GM12878 (cell line): ENCODE measurements at regions not wholly inside any gene's neighbourhood (a gene's known extent, or its start where the extent isn't known, plus 50 kb on each side); places are given as distances from the start of the nearest gene placed in this dataset.

Source experiments
- ATAC-seq: fragments of 200-7000 bp; cut with Tn5 transposase; 3 replicates; pipeline ENCODE4 v1.9.1; 2020; ENCODE audit warnings: mild to moderate bottlenecking, moderate library complexity
- BruUV-seq: library from RNA; stranded (reverse); fragments of 400-500 nt; replicated peaks from 2 replicates; lab custom pipeline; 2021; lab: Mats Ljungman, UMichigan
- CTCF ChIA-PET: fragments of 300-600 bp; sonication (Branson Sonifier 250); formaldehyde crosslinking; extraction: SDS; loops from one replicate; lab custom pipeline; 2021; ENCODE audit warnings: inconsistent platforms; lab: Yijun Ruan, JAX
- POLR2A ChIA-PET: fragments of 350-600 bp; formaldehyde crosslinking; extraction: SDS; loops from one replicate; lab custom pipeline; 2021; ENCODE audit warnings: inconsistent platforms; lab: Charles Lee
- RAD21 ChIA-PET: fragments of 300-600 bp; sonication (Branson Sonifier 250); formaldehyde crosslinking; loops from one replicate; lab custom pipeline; 2023; ENCODE audit warnings: antibody characterized with exemption; ENCODE audit not compliant: unreplicated experiment; lab: Charles Lee
- SMC1A ChIA-PET: fragments of 300-600 bp; sonication (Branson Sonifier 250); formaldehyde crosslinking; loops from one replicate; lab custom pipeline; 2023; ENCODE audit not compliant: unreplicated experiment, uncharacterized antibody; lab: Charles Lee
- DNase-seq: peaks from one replicate; pipeline ENCODE4 v3.0.0-alpha.2; 2011; ENCODE audit warnings: low read depth, low spot score
- FAIRE-seq: peaks from 3 replicates; lab custom pipeline; 2011; peaks lifted over from hg19 to GRCh38; lab: Jason Lieb, UNC
- H2AFZ ChIP-seq: 2 replicates; pipeline ENCODE4 v1.6.0; 2011; ENCODE audit warnings: low read depth, low read length, control low read depth; ENCODE audit not compliant: control insufficient read depth
- H3K27ac ChIP-seq: 2 replicates; pipeline ENCODE4 v1.5.1; 2011; ENCODE audit warnings: control low read depth; ENCODE audit not compliant: control insufficient read depth, insufficient read depth
- H3K27me3 ChIP-seq, 2 experiments: replicated peaks in 1 of 2; 2 replicates each; pipeline versions ENCODE4 v1.6.0 to v1.6.1; 2011; ENCODE audit warnings: low read length in 1 of 2; ENCODE audit not compliant: control insufficient read depth in 2 of 2, insufficient read depth in 2 of 2
- H3K36me3 ChIP-seq, 2 experiments: 2 replicates each; pipeline ENCODE4 v1.5.1; 2011; ENCODE audit warnings: low read length in 1 of 2; ENCODE audit not compliant: control insufficient read depth in 2 of 2, insufficient read depth in 2 of 2
- H3K4me1 ChIP-seq: 2 replicates; pipeline ENCODE4 v1.6.1; 2011; ENCODE audit warnings: mild to moderate bottlenecking, low read length, moderate library complexity, mixed read lengths; ENCODE audit not compliant: control insufficient read depth, insufficient read depth
- H3K4me2 ChIP-seq: 2 replicates; pipeline ENCODE4 v1.6.0; 2011; ENCODE audit warnings: control low read depth; ENCODE audit not compliant: control insufficient read depth, insufficient read depth
- H3K4me3 ChIP-seq: fragments of 200-600 bp; sonication (generic); 2 replicates; pipeline ENCODE4 v1.5.1; 2016
- H3K79me2 ChIP-seq: 2 replicates; pipeline ENCODE4 v1.6.0; 2011; ENCODE audit warnings: low read length; ENCODE audit not compliant: control insufficient read depth, insufficient read depth
- H3K9ac ChIP-seq: 2 replicates; pipeline ENCODE4 v1.8.0; 2011; ENCODE audit warnings: low read length, control low read depth, mixed read lengths; ENCODE audit not compliant: control insufficient read depth, insufficient read depth
- H3K9me3 ChIP-seq: replicated peaks from 3 replicates; pipeline ENCODE4 v1.5.1; 2011; ENCODE audit warnings: mild to moderate bottlenecking, low read length; ENCODE audit not compliant: control insufficient read depth, insufficient read depth
- H4K20me1 ChIP-seq: 2 replicates; pipeline ENCODE4 v1.6.0; 2011; ENCODE audit not compliant: control insufficient read depth, insufficient read depth
- DPF2 ChIP-seq: fragments of 450-650 bp; IDR thresholded peaks from 2 replicates; pipeline ENCODE4 v1.6.1; 2017; ENCODE audit warnings: mild to moderate bottlenecking
- EP300 ChIP-seq, 2 experiments: fragments of 150-350 bp in 1 of 2; IDR thresholded peaks; 2 replicates each; pipeline ENCODE4 v1.6.1; 2011 to 2012; ENCODE audit warnings: low read depth in 2 of 2, low read length in 2 of 2, borderline replicate concordance in 1 of 2, improper control_type of control experiment in 1 of 2, inconsistent platforms in 1 of 2; ENCODE audit not compliant: control insufficient read depth in 1 of 2
- ESRRA ChIP-seq: IDR thresholded peaks from 2 replicates; pipeline ENCODE4 v1.6.1; 2012; ENCODE audit warnings: mild to moderate bottlenecking, low read length, improper control_type of control experiment
- FOS ChIP-seq: IDR thresholded peaks from 3 replicates; pipeline ENCODE4 v1.6.1; 2011; ENCODE audit warnings: borderline replicate concordance; ENCODE audit not compliant: insufficient read length; ENCODE audit errors: extremely low read depth
- HDAC6 ChIP-seq: fragments of 200-600 bp; sonication (generic); IDR thresholded peaks from one replicate; pipeline ENCODE4 v1.8.0; 2017; ENCODE audit warnings: antibody characterized with exemption; ENCODE audit not compliant: unreplicated experiment
- KAT2A ChIP-seq: conservative IDR thresholded peaks from 2 replicates; pipeline ENCODE4 v1.6.1; 2011; ENCODE audit warnings: low read depth, low read length; ENCODE audit not compliant: control insufficient read depth
- KLF5 ChIP-seq: fragments of 450-650 bp; IDR thresholded peaks from 2 replicates; pipeline ENCODE4 v1.6.1; 2014; ENCODE audit warnings: mild to moderate bottlenecking; ENCODE audit not compliant: partially characterized antibody
- MEF2A ChIP-seq: IDR thresholded peaks from 2 replicates; pipeline ENCODE4 v1.6.1; 2011; ENCODE audit warnings: low read depth, mild to moderate bottlenecking, low read length, moderate library complexity; ENCODE audit not compliant: insufficient read depth
- MYB ChIP-seq: fragments of 150-350 bp; IDR thresholded peaks from 2 replicates; pipeline ENCODE4 v1.6.1; 2014; ENCODE audit warnings: mild to moderate bottlenecking, low read depth, low read length, borderline replicate concordance
- NFYA ChIP-seq: IDR thresholded peaks from 2 replicates; pipeline ENCODE4 v1.6.1; 2011; ENCODE audit warnings: low read depth, mild to moderate bottlenecking, low read length, improper control_type of control experiment, borderline replicate concordance
- NR2C1 ChIP-seq: fragments of 450-650 bp; IDR thresholded peaks from 2 replicates; pipeline ENCODE4 v1.6.1; 2017; ENCODE audit warnings: antibody characterized with exemption, mild to moderate bottlenecking, moderate library complexity
- RB1 ChIP-seq: fragments of 450-650 bp; formaldehyde crosslinking; IDR thresholded peaks from 2 replicates; pipeline ENCODE4 v1.6.1; 2017; ENCODE audit warnings: mild to moderate bottlenecking, borderline replicate concordance
- SPI1 ChIP-seq: IDR thresholded peaks from 2 replicates; pipeline ENCODE4 v1.6.1; 2011; ENCODE audit warnings: low read depth, mild to moderate bottlenecking, low read length, moderate library complexity, borderline replicate concordance; ENCODE audit not compliant: insufficient read depth
- ZNF384 ChIP-seq: IDR thresholded peaks from 2 replicates; pipeline ENCODE4 v1.6.1; 2012; ENCODE audit warnings: low read depth, mild to moderate bottlenecking, low read length, improper control_type of control experiment, borderline replicate concordance
- ZSCAN29 ChIP-seq: fragments of 450-650 bp; IDR thresholded peaks from 2 replicates; pipeline ENCODE4 v1.6.1; 2017; ENCODE audit warnings: mild to moderate bottlenecking, moderate library complexity
- WGBS: methylation state at CpG from one replicate; pipeline ENCODE4 v1.1.6; 2016; ENCODE audit warnings: low lambda C conversion rate; ENCODE audit not compliant: insufficient replicate concordance, insufficient coverage; ENCODE audit errors: missing lambda C conversion rate; 5-methylcytosine and 5-hydroxymethylcytosine counted together
- in situ Hi-C: fragments of 300-500 bp; cut with MboI; formaldehyde crosslinking; loops from 9 replicates; pipeline ENCODE4 v1.14.3; 2018; ENCODE audit warnings: mixed read lengths
- intact Hi-C: fragments of 100-400 bp; cut with micrococcal nuclease; formaldehyde crosslinking; loops from one replicate; pipeline ENCODE4 v1.14.2; 2022; ENCODE audit not compliant: unreplicated experiment

DNA sequence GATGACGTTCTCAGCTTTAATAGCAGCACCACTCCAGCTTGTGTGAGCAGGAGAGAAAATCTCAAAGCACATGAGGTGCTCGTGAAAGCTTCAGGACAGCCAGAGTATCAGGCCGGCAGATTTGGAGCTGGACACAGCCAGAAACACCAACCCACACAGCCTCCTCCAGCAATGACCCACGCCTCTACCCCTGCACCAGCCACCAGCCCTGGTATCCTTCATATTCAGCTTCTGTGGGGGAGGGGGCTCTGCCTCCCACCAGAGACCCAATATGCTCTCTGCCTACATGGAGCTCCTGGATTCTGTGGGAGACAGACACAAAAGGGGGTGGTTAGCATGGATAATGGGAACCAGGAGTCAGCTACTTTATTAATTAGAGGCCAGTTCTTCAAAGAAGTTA lies 133.6 kb upstream of the FMN2 start:
- ChIA-PET CTCF (no interaction called here), RAD21 (no interaction called here), SMC1A (interaction anchor here (0.6 kb wide), 1 partner anchor 20 kb away, joined by 3 read pairs; no protein-coding TSS in a partner anchor), POLR2A (no interaction called here)
- in situ Hi-C loops (no loop called here), intact Hi-C loops (no loop called here)
- 14% methylated on average over 4 of the region's 4 CpGs for WGBS
- Histone ChIP-seq H3K9me3 (no peaks in the 10 kb centered on the region), H3K27ac (no peak overlapping the region), H2AFZ (no peak overlapping the region), H3K4me1 (no peaks in the 10 kb centered on the region), H3K79me2 (no peaks in the 10 kb centered on the region), H3K4me2 (no peak overlapping the region), H4K20me1 (no peaks in the 10 kb centered on the region), H3K9ac (no peak overlapping the region), H3K36me3 (no peaks in the 10 kb centered on the region), H3K4me3 (no peak overlapping the region), H3K27me3 (no peaks in the 10 kb centered on the region)
- TF ChIP-seq DPF2, result no peak
- TF ChIP-seq KLF5, result no peak
- TF ChIP-seq HDAC6, result no peak
- TF ChIP-seq NR2C1, result no peak
- TF ChIP-seq ESRRA, result no peak
- TF ChIP-seq RB1, result no peak
- no peak for TF ChIP-seq FOS
- no peak for TF ChIP-seq ZNF384
- TF ChIP-seq KAT2A, result no peak
- no peak for TF ChIP-seq MEF2A
- ATAC-seq, result no peak
- FAIRE-seq, result no peak
- BruUV-seq, result no TSS peak
- no peak for DNase-seq

DNA sequence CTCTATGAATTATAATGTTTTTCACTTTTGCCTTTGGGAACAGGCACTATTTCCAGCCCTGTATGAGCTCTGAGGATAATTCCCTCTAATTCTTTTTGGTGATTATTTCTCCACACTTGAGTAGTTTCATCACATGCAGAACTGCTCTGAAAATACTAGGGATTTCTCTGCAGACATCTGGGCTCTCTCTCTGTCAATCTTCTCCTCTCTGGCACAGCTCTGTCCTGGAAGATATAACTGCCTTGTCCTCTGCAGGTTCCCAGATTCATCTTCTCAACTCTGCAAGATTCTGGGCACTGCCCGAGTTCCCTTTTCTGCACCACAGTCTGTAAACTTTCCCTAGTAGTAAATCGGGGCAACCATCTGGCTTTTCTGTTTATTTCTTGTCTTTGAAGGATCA lies 131.3 kb upstream of the FMN2 start:
- RAD21 ChIA-PET, result no interaction called here
- Histone ChIP-seq H2AFZ (no peak overlapping the region), H3K9me3 (no peaks in the 10 kb centered on the region), H3K27me3 (no peaks in the 10 kb centered on the region), H3K27ac (no peak overlapping the region), H3K4me1 (no peaks in the 10 kb centered on the region), H3K9ac (no peak overlapping the region), H3K4me2 (no peak overlapping the region), H3K79me2 (no peaks in the 10 kb centered on the region)
- 4% methylated on average over 2 of the region's 2 CpGs for WGBS
- no peak for ATAC-seq
- CTCF ChIA-PET, result interaction anchor here (0.6 to 1.8 kb wide), 2 partner anchors 9 to 16 kb away, joined by 3 to 5 read pairs; no protein-coding TSS in a partner anchor
- no TSS peak for BruUV-seq
- in situ Hi-C loops, result no loop called here
- TF ChIP-seq NFYA, result no peak
- TF ChIP-seq HDAC6, result no peak
- TF ChIP-seq SPI1, result no peak
- no peak for TF ChIP-seq MYB
- no peak for TF ChIP-seq ZSCAN29
- no peak for TF ChIP-seq EP300 (IDR thresholded peaks at IDR 0.05; ENCODE audit: borderline replicate concordance in 1 of 2, control insufficient read depth in 1 of 2, low read depth in 2 of 2, low read length in 2 of 2)
- TF ChIP-seq, all 136 proteins: peak for 0
- DNase-seq, result no peak
- H4K20me1 ChIP-seq, result no peaks in the 10 kb centered on the region
- H3K36me3 ChIP-seq, result no peaks in the 10 kb centered on the region
- H3K4me3 ChIP-seq, result no peak overlapping the region
- no peak for FAIRE-seq
- ChIA-PET SMC1A (interaction anchor here (1.1 kb wide), 1 partner anchor 10 kb away, joined by 3 read pairs; no protein-coding TSS in a partner anchor), POLR2A (no interaction called here)
- intact Hi-C loops, result no loop called here
